Caki2 (cell line): ENCODE measurements at regions not wholly inside any gene's neighbourhood (a gene's known extent, or its start where the extent isn't known, plus 50 kb on each side); places are given as distances from the start of the nearest gene placed in this dataset.
"Not testable (repeated sequence)": the region's sequence is repeated elsewhere in the genome, so short reads cannot be mapped to it uniquely, and the experiment has no call there.

ENCODE experiments used
- DNase-seq: peaks from one replicate; pipeline ENCODE4 v3.0.0-alpha.2; 2015; ENCODE audit warnings: low read depth
- in situ Hi-C: cut with HindIII; loops from 2 replicates; pipeline ENCODE4 v1.10.0; 2016; ENCODE audit warnings: low sequenced_read_pairs, low pct_unique_long_range_greater_than_20kb, mixed read lengths

- in situ Hi-C loops, result no loop called here
- no peak for DNase-seq
Observed at GRCh38 chr13:81314461-81314860, 973.5 kb upstream of the SPRY2 start.

- no peak for DNase-seq
- in situ Hi-C loops, result no loop called here
Observed at GRCh38 chr13:81305928-81306327, 965.0 kb upstream of the SPRY2 start.

GRCh38 chr13:81304121-81304659 is 963.3 kb upstream of the SPRY2 start:
- in situ Hi-C loops, result no loop called here
- no peak for DNase-seq

- in situ Hi-C loops, result no loop called here
- no peak for DNase-seq
Observed at GRCh38 chr13:81302677-81303076, 961.8 kb upstream of the SPRY2 start.

GRCh38 chr13:81302125-81302524 is 961.2 kb upstream of the SPRY2 start:
- DNase-seq, result no peak
- in situ Hi-C loops, result no loop called here

- DNase-seq, result no peak
- in situ Hi-C loops, result no loop called here
Observed at GRCh38 chr13:81295177-81295576, 954.3 kb upstream of the SPRY2 start.

GRCh38 chr13:81293594-81294164 is 952.8 kb upstream of the SPRY2 start:
- in situ Hi-C loops, result no loop called here
- no peak for DNase-seq

GRCh38 chr13:81283561-81283960 is 942.6 kb upstream of the SPRY2 start:
- in situ Hi-C loops, result no loop called here
- DNase-seq, result no peak

- in situ Hi-C loops, result no loop called here
- no peak for DNase-seq
Observed at GRCh38 chr13:81283062-81283461, 942.1 kb upstream of the SPRY2 start.

GRCh38 chr13:81275666-81276258 is 934.8 kb upstream of the SPRY2 start:
- in situ Hi-C loops, result no loop called here
- no peak for DNase-seq

- in situ Hi-C loops, result no loop called here
- no peak for DNase-seq
Observed at GRCh38 chr13:81247711-81248110, 906.8 kb upstream of the SPRY2 start.

- in situ Hi-C loops, result no loop called here
Observed at GRCh38 chr13:81246556-81246955, 905.6 kb upstream of the SPRY2 start.

GRCh38 chr13:81244011-81244410 is 903.1 kb upstream of the SPRY2 start:
- in situ Hi-C loops, result no loop called here
- no peak for DNase-seq

More at GRCh38 chr13:81246556-81246955, 905.6 kb upstream of the SPRY2 start:
- DNase-seq, result no peak

- in situ Hi-C loops, result no loop called here
- DNase-seq, result no peak
Observed at GRCh38 chr13:81230386-81230785, 889.5 kb upstream of the SPRY2 start.

- in situ Hi-C loops, DNase-seq: not testable (repeated sequence)
Observed at GRCh38 chr13:81226830-81227229, 885.9 kb upstream of the SPRY2 start.

GRCh38 chr13:81224209-81224833 is 883.4 kb upstream of the SPRY2 start:
- no peak for DNase-seq
- in situ Hi-C loops, result no loop called here

- in situ Hi-C loops, result no loop called here
Observed at GRCh38 chr13:81223778-81224177, 882.9 kb upstream of the SPRY2 start.

GRCh38 chr13:81211713-81212112 is 870.8 kb upstream of the SPRY2 start:
- in situ Hi-C loops, result no loop called here

More at GRCh38 chr13:81223778-81224177, 882.9 kb upstream of the SPRY2 start:
- DNase-seq, result no peak

GRCh38 chr13:81207636-81208035 is 866.7 kb upstream of the SPRY2 start:
- DNase-seq, result no peak
- in situ Hi-C loops, result no loop called here

More at GRCh38 chr13:81211713-81212112, 870.8 kb upstream of the SPRY2 start:
- DNase-seq, result no peak

GRCh38 chr13:81207231-81207630 is 866.3 kb upstream of the SPRY2 start:
- in situ Hi-C loops, result no loop called here
- DNase-seq, result no peak
